Gastroesophageal sphincter (tissue), 3 donors: ENCODE measurements at regions not wholly inside any gene's neighbourhood (a gene's known extent, or its start where the extent isn't known, plus 50 kb on each side); places are given as distances from the start of the nearest gene placed in this dataset.

Experiments
- CTCF ChIP-seq, 4 experiments: fragments of 200-600 bp in 2 of 4; fragments of 450-650 bp in 2 of 4; sonication (generic) in 1 of 4; IDR thresholded peaks; one replicate each; pipeline ENCODE4 v1.5.1; 2017 to 2019; ENCODE audit warnings: antibody characterized with exemption in 4 of 4, mild to moderate bottlenecking in 2 of 4, moderate library complexity in 2 of 4
- POLR2A ChIP-seq, 2 donors: fragments of 450-650 bp; IDR thresholded peaks; one replicate each; pipeline ENCODE4 v1.6.1; 2017; ENCODE audit warnings: antibody characterized with exemption in 2 of 2, mild to moderate bottlenecking in 2 of 2, moderate library complexity in 1 of 2

- TF ChIP-seq CTCF (IDR thresholded peaks at IDR 0.05) (no peak), POLR2A (IDR thresholded peaks at IDR 0.05) (no peak)
These were observed 608.5 kb upstream of the USP24 start for GRCh38 chr1:55823541-55824250.
